ENCODE measurements at regions not wholly inside any gene's neighbourhood (a gene's known extent, or its start where the extent isn't known, plus 50 kb on each side); places are given as distances from the start of the nearest gene placed in this dataset.
A peak's percentile ranks its signal among the peaks of the same experiment; 100 is the strongest.

DNA sequence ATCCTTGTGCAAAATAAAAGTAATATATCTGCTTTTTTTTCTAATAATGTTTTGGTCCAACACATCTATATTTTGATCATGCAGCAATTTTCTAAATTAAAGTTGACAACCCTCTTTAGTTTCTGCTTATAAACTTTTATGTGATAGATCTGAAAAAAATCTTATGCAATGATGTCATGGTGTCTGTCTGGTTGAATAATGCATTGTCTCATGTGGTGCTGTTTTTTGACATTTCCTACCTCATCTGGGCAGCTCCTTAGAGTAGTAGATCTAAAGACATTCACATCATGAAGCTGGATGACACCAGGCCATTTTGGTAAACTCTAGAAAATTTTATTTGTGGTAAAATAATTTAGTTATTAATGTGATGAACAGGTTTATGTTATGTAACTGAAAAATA is 106.8 kb upstream of the FN1 start:
- no peak for DNase-seq (ENCODE audit: low read depth)
- POLR2A ChIA-PET = no interaction called here

GRCh38 chr2:215540658-215541057 is 104.8 kb upstream of the FN1 start:
- no peaks in the 10 kb centered on the region for H3K27me3 ChIP-seq (ENCODE audit: control insufficient read depth, insufficient read depth, low read length)
- TF ChIP-seq CTCF (IDR thresholded peaks at IDR 0.05; ENCODE audit: insufficient read depth, low read depth, low read length) = no peak
- CTCF ChIA-PET = interaction anchor here (1.1 kb wide), 1 partner anchor 86 kb away, joined by 3 read pairs; no protein-coding TSS in a partner anchor
- POLR2A ChIA-PET = no interaction called here
- DNase-seq (ENCODE audit: low read depth) = no peak
- H3K36me3 ChIP-seq (ENCODE audit: control insufficient read depth, insufficient read depth, low read length) = no peaks in the 10 kb centered on the region
- H3K4me3 ChIP-seq (ENCODE audit: low read depth, low read length) = no peak overlapping the region

More for the DNA sequence above, 106.8 kb upstream of the FN1 start:
- no peak for TF ChIP-seq CTCF (IDR thresholded peaks at IDR 0.05; ENCODE audit: insufficient read depth, low read depth, low read length)
- no peaks in the 10 kb centered on the region for H3K36me3 ChIP-seq (ENCODE audit: control insufficient read depth, insufficient read depth, low read length)
- CTCF ChIA-PET = no interaction called here
- no peak overlapping the region for H3K4me3 ChIP-seq (ENCODE audit: low read depth, low read length)
- no peaks in the 10 kb centered on the region for H3K27me3 ChIP-seq (ENCODE audit: control insufficient read depth, insufficient read depth, low read length)

GRCh38 chr2:215537611-215538010 is 101.7 kb upstream of the FN1 start:
- Histone ChIP-seq H3K36me3 (ENCODE audit: control insufficient read depth, insufficient read depth, low read length) (no peaks in the 10 kb centered on the region), H3K4me3 (ENCODE audit: low read depth, low read length) (no peak overlapping the region), H3K27me3 (ENCODE audit: control insufficient read depth, insufficient read depth, low read length) (no peaks in the 10 kb centered on the region)
- peak; percentile 32 for TF ChIP-seq CTCF (IDR thresholded peaks at IDR 0.05; ENCODE audit: insufficient read depth, low read depth, low read length)
- POLR2A ChIA-PET = no interaction called here
- DNase-seq (ENCODE audit: low read depth) = peak; percentile 26
- CTCF ChIA-PET = interaction anchor here (1.0 kb wide), 1 partner anchor 63 kb away, joined by 3 read pairs; no protein-coding TSS in a partner anchor

- CTCF ChIA-PET = no interaction called here
- no peak for DNase-seq (ENCODE audit: low read depth)
- no peaks in the 10 kb centered on the region for H3K36me3 ChIP-seq (ENCODE audit: control insufficient read depth, insufficient read depth, low read length)
- H3K27me3 ChIP-seq (ENCODE audit: control insufficient read depth, insufficient read depth, low read length) = no peaks in the 10 kb centered on the region
- POLR2A ChIA-PET = no interaction called here
- H3K4me3 ChIP-seq (ENCODE audit: low read depth, low read length) = no peak overlapping the region
- no peak for TF ChIP-seq CTCF (IDR thresholded peaks at IDR 0.05; ENCODE audit: insufficient read depth, low read depth, low read length)
Measured at GRCh38 chr2:215536510-215536909, 100.6 kb upstream of the FN1 start.

GRCh38 chr2:215535741-215536140 is 99.9 kb upstream of the FN1 start:
- CTCF ChIA-PET = no interaction called here
- no peak for TF ChIP-seq CTCF (IDR thresholded peaks at IDR 0.05; ENCODE audit: insufficient read depth, low read depth, low read length)

More at GRCh38 chr2:215535741-215536140, 99.9 kb upstream of the FN1 start:
- Histone ChIP-seq H3K36me3 (ENCODE audit: control insufficient read depth, insufficient read depth, low read length) (no peaks in the 10 kb centered on the region), H3K27me3 (ENCODE audit: control insufficient read depth, insufficient read depth, low read length) (no peaks in the 10 kb centered on the region), H3K4me3 (ENCODE audit: low read depth, low read length) (no peak overlapping the region)
- peak; percentile 31 for DNase-seq (ENCODE audit: low read depth)
- POLR2A ChIA-PET = interaction anchor here (0.6 kb wide), 1 partner anchor 251 kb away, joined by 3 read pairs; no protein-coding TSS in a partner anchor

Data from BJ (cell line).